ENCODE measurements at regions not wholly inside any gene's neighbourhood (a gene's known extent, or its start where the extent isn't known, plus 50 kb on each side); places are given as distances from the start of the nearest gene placed in this dataset.

GRCh38 chr1:60930130-60930529 lies 152.2 kb upstream of the NFIA start:
- no peak overlapping the region for H3K4me2 ChIP-seq (ENCODE audit: low read length)
- ATAC-seq: no peak
- H3K27ac ChIP-seq (ENCODE audit: low read depth, low read length): no peak overlapping the region
- BruUV-seq (replicated peaks): no TSS peak
- no peaks in the 10 kb centered on the region for H3K79me2 ChIP-seq (ENCODE audit: insufficient read depth, low read length)
- H2AFZ ChIP-seq (ENCODE audit: low read depth, low read length, poor library complexity, severe bottlenecking): no peak overlapping the region
- H3K9me3 ChIP-seq (ENCODE audit: control insufficient read depth in 1 of 2, insufficient read depth in 1 of 2, low read depth in 1 of 2, low read length in 2 of 2): no peaks in the 10 kb centered on the region
- H3K9ac ChIP-seq (ENCODE audit: low read length): no peak overlapping the region
- RAD21 ChIA-PET (ENCODE audit: low non-redundant PET in 1 of 2, low total read pairs in 2 of 2, uncharacterized antibody in 2 of 2, unreplicated experiment in 2 of 2): no interaction called here
- H3K4me3 ChIP-seq (replicated peaks in 1 of 2; ENCODE audit: low read depth in 1 of 2, low read length in 2 of 2): no peak overlapping the region
- POLR2A ChIA-PET: no interaction called here
- TF ChIP-seq CBX3 (IDR thresholded peaks at IDR 0.05; ENCODE audit: low read depth) (no peak), RAD21 (IDR thresholded peaks at IDR 0.05; ENCODE audit: low read depth) (no peak), YY1 (IDR thresholded peaks at IDR 0.05; ENCODE audit: extremely low read depth, insufficient replicate concordance, low read depth, low read length) (no peak), ELF1 (IDR thresholded peaks at IDR 0.05; ENCODE audit: borderline replicate concordance, low read depth) (no peak), EZH2phosphoT487 (IDR thresholded peaks at IDR 0.05; ENCODE audit: borderline replicate concordance) (no peak), SRF (IDR thresholded peaks at IDR 0.05; ENCODE audit: low read depth) (no peak)
- H4K20me1 ChIP-seq (ENCODE audit: insufficient read depth): no peaks in the 10 kb centered on the region
- H3K9me2 ChIP-seq (ENCODE audit: insufficient read depth): no peaks in the 10 kb centered on the region
- H3K36me3 ChIP-seq (ENCODE audit: control insufficient read depth in 1 of 2, insufficient read depth in 2 of 2, low read length in 2 of 2): no peaks in the 10 kb centered on the region
- intact Hi-C loops (cut with micrococcal nuclease): no loop called here
- H3K4me1 ChIP-seq (ENCODE audit: control insufficient read depth in 1 of 2, insufficient read depth in 2 of 2, low read length in 2 of 2): no peaks in the 10 kb centered on the region
- CTCF ChIA-PET: no interaction called here
- no peak for DNase-seq (ENCODE audit: low read depth, low spot score)
- H3K27me3 ChIP-seq (ENCODE audit: insufficient read depth, low read length): no peaks in the 10 kb centered on the region

GRCh38 chr1:60924964-60925798 lies 157.2 kb upstream of the NFIA start:
- no peaks in the 10 kb centered on the region for H3K79me2 ChIP-seq (ENCODE audit: insufficient read depth, low read length)
- DNase-seq (ENCODE audit: low read depth, low spot score): no peak
- RAD21 ChIA-PET (ENCODE audit: low non-redundant PET in 1 of 2, low total read pairs in 2 of 2, uncharacterized antibody in 2 of 2, unreplicated experiment in 2 of 2): no interaction called here
- CTCF ChIA-PET: no interaction called here
- no peak overlapping the region for H3K4me3 ChIP-seq (replicated peaks in 1 of 2; ENCODE audit: low read depth in 1 of 2, low read length in 2 of 2)
- BruUV-seq (replicated peaks): no TSS peak
- POLR2A ChIA-PET: no interaction called here
- no peaks in the 10 kb centered on the region for H3K9me2 ChIP-seq (ENCODE audit: insufficient read depth)
- H3K27me3 ChIP-seq (ENCODE audit: insufficient read depth, low read length): no peaks in the 10 kb centered on the region
- H3K4me1 ChIP-seq (ENCODE audit: control insufficient read depth in 1 of 2, insufficient read depth in 2 of 2, low read length in 2 of 2): no peaks in the 10 kb centered on the region
- no peak overlapping the region for H3K27ac ChIP-seq (ENCODE audit: low read depth, low read length)
- no peak overlapping the region for H2AFZ ChIP-seq (ENCODE audit: low read depth, low read length, poor library complexity, severe bottlenecking)
- TF ChIP-seq SRF (IDR thresholded peaks at IDR 0.05; ENCODE audit: low read depth) (no peak), POLR2A (IDR thresholded peaks at IDR 0.05; ENCODE audit: borderline replicate concordance, extremely low read depth, insufficient read depth, insufficient read length) (no peak), ELF1 (IDR thresholded peaks at IDR 0.05; ENCODE audit: borderline replicate concordance, low read depth) (no peak), EZH2 (IDR thresholded peaks at IDR 0.05) (no peak), MAX (IDR thresholded peaks at IDR 0.05) (no peak), EGR1 (IDR thresholded peaks at IDR 0.05; ENCODE audit: low read depth) (no peak), POLR2AphosphoS5 (IDR thresholded peaks at IDR 0.05; ENCODE audit: low read depth, low read length) (no peak), SIN3A (IDR thresholded peaks at IDR 0.05; ENCODE audit: low read depth) (no peak), TCF7L2 (IDR thresholded peaks at IDR 0.05; ENCODE audit: borderline replicate concordance, extremely low read depth, insufficient read depth, insufficient read length) (no peak)
- ATAC-seq: no peak
- no peak overlapping the region for H3K9ac ChIP-seq (ENCODE audit: low read length)
- intact Hi-C loops (cut with micrococcal nuclease): no loop called here
- H3K36me3 ChIP-seq (ENCODE audit: control insufficient read depth in 1 of 2, insufficient read depth in 2 of 2, low read length in 2 of 2): no peaks in the 10 kb centered on the region
- no peak overlapping the region for H3K4me2 ChIP-seq (ENCODE audit: low read length)
- no peaks in the 10 kb centered on the region for H3K9me3 ChIP-seq (ENCODE audit: control insufficient read depth in 1 of 2, insufficient read depth in 1 of 2, low read depth in 1 of 2, low read length in 2 of 2)
- no peaks in the 10 kb centered on the region for H4K20me1 ChIP-seq (ENCODE audit: insufficient read depth)

Data from HCT116 (cell line).